ENCODE measurements at regions not wholly inside any gene's neighbourhood (a gene's known extent, or its start where the extent isn't known, plus 50 kb on each side); places are given as distances from the start of the nearest gene placed in this dataset.

GRCh38 chr6:43890197-43891062 is 120.4 kb downstream of the VEGFA start:
- no peaks in the 10 kb centered on the region for H3K36me3 ChIP-seq (ENCODE audit: insufficient read depth in 1 of 2, low read depth in 1 of 2)
- peaks cover 26% of the 10 kb centered on the region for H3K4me1 ChIP-seq
- intact Hi-C loops (cut with DNase I), result no loop called here
- no peak overlapping the region for H3K27ac ChIP-seq
- no peaks in the 10 kb centered on the region for H3K27me3 ChIP-seq (ENCODE audit: insufficient read depth in 3 of 3, low read length in 2 of 3)
- H3K4me3 ChIP-seq, result no peak overlapping the region
- WGBS, 3 donors, result 75 to 82% (median 77%) methylated on average over 15 to 17 of the region's 17 CpGs
- TF ChIP-seq CTCF (IDR thresholded peaks at IDR 0.05), result no peak
- H3K9me3 ChIP-seq, result no peaks in the 10 kb centered on the region
- ATAC-seq (no peak), DNase-seq (peak in 1 of 2 donors; percentile 46)

- H3K9me3 ChIP-seq, result no peaks in the 10 kb centered on the region
- H3K27ac ChIP-seq, result peak overlapping the region; percentile 27
- H3K27me3 ChIP-seq (ENCODE audit: insufficient read depth in 3 of 3, low read length in 2 of 3), result no peaks in the 10 kb centered on the region
- DNase-seq, result peak in 1 of 2 donors; percentile 67
- H3K4me1 ChIP-seq, result peaks cover 26% of the 10 kb centered on the region
- intact Hi-C loops (cut with DNase I), result loop anchor here in 1 of 2 donors (10.0 kb wide), 1 partner anchor 1727 kb away; no protein-coding TSS in a partner anchor
- TF ChIP-seq CTCF (IDR thresholded peaks at IDR 0.05), result no peak
- ATAC-seq, result peak; percentile 48 to 88 (median 82)
- H3K4me3 ChIP-seq, result no peak overlapping the region
- WGBS, 3 donors, result 57 to 70% (median 58%) methylated on average over 17 of the region's 17 CpGs
- no peaks in the 10 kb centered on the region for H3K36me3 ChIP-seq (ENCODE audit: insufficient read depth in 1 of 2, low read depth in 1 of 2)
Measured at GRCh38 chr6:43887906-43888683, 118.1 kb downstream of the VEGFA start.

GRCh38 chr6:43887340-43887858 is 117.4 kb downstream of the VEGFA start:
- Histone ChIP-seq H3K4me1 (peaks cover 26% of the 10 kb centered on the region), H3K27me3 (ENCODE audit: insufficient read depth in 3 of 3, low read length in 2 of 3) (no peaks in the 10 kb centered on the region), H3K27ac (peak overlapping the region; percentile 30), H3K9me3 (no peaks in the 10 kb centered on the region), H3K36me3 (ENCODE audit: insufficient read depth in 1 of 2, low read depth in 1 of 2) (no peaks in the 10 kb centered on the region), H3K4me3 (no peak overlapping the region)
- intact Hi-C loops (cut with DNase I), result loop anchor here in 1 of 2 donors (10.0 kb wide), 1 partner anchor 1727 kb away; no protein-coding TSS in a partner anchor
- 68 to 76% (median 73%) methylated on average over 11 to 12 of the region's 12 CpGs for WGBS, 3 donors
- no peak for TF ChIP-seq CTCF (IDR thresholded peaks at IDR 0.05)
- DNase-seq (no peak), ATAC-seq (peak; percentile 31 to 61 (median 51))

GRCh38 chr6:43886717-43887339 is 116.8 kb downstream of the VEGFA start:
- 66 to 73% (median 66%) methylated on average over 7 of the region's 7 CpGs for WGBS, 3 donors
- Histone ChIP-seq H3K9me3 (no peaks in the 10 kb centered on the region), H3K27me3 (ENCODE audit: insufficient read depth in 3 of 3, low read length in 2 of 3) (no peaks in the 10 kb centered on the region), H3K36me3 (ENCODE audit: insufficient read depth in 1 of 2, low read depth in 1 of 2) (no peaks in the 10 kb centered on the region), H3K4me3 (no peak overlapping the region), H3K4me1 (peaks cover 26% of the 10 kb centered on the region), H3K27ac (peak overlapping the region; percentile 30)
- intact Hi-C loops (cut with DNase I), result loop anchor here in 1 of 2 donors (10.0 kb wide), 1 partner anchor 1728 kb away; no protein-coding TSS in a partner anchor
- no peak for DNase-seq
- TF ChIP-seq CTCF (IDR thresholded peaks at IDR 0.05), result no peak
- peak; percentile 51 to 70 (median 62) for ATAC-seq
